ENCODE measurements at regions not wholly inside any gene's neighbourhood (a gene's known extent, or its start where the extent isn't known, plus 50 kb on each side); places are given as distances from the start of the nearest gene placed in this dataset.
"Not testable (repeated sequence)": the region's sequence is repeated elsewhere in the genome, so short reads cannot be mapped to it uniquely, and the experiment has no call there.

DNA sequence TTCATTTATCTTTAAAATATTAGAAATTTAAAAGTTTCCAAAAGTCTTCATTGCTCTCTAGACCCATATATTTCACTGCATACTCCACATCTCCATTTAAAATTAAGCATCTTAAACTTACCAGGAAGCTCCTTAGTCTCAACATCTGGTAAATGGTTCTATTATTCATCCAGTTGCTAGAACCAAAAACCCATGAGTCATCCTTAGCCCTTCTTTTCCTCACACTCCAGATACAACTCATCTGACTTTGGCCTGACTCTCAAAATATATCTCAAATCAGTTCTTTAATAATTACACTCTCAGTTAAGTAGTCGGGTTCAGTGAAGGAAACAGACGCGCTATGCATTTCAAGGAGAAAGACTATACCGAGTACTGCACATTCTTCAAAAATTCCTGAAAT, 110.2 kb upstream of the COX7C start:
- Histone ChIP-seq H3K27me3 (no peaks in the 10 kb centered on the region), H3K9me3 (no peaks in the 10 kb centered on the region), H3K4me1 (no peaks in the 10 kb centered on the region), H3K27ac (no peak overlapping the region), H3K4me3 (no peak overlapping the region), H3K36me3 (no peaks in the 10 kb centered on the region)
- 94% methylated on average over 4 of the region's 4 CpGs for WGBS
- no peak for TF ChIP-seq POLR2A (IDR thresholded peaks at IDR 0.05)
- TF ChIP-seq EP300 (IDR thresholded peaks at IDR 0.05), result no peak
- TF ChIP-seq, protein P1, sequence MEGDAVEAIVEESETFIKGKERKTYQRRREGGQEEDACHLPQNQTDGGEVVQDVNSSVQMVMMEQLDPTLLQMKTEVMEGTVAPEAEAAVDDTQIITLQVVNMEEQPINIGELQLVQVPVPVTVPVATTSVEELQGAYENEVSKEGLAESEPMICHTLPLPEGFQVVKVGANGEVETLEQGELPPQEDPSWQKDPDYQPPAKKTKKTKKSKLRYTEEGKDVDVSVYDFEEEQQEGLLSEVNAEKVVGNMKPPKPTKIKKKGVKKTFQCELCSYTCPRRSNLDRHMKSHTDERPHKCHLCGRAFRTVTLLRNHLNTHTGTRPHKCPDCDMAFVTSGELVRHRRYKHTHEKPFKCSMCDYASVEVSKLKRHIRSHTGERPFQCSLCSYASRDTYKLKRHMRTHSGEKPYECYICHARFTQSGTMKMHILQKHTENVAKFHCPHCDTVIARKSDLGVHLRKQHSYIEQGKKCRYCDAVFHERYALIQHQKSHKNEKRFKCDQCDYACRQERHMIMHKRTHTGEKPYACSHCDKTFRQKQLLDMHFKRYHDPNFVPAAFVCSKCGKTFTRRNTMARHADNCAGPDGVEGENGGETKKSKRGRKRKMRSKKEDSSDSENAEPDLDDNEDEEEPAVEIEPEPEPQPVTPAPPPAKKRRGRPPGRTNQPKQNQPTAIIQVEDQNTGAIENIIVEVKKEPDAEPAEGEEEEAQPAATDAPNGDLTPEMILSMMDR (IDR thresholded peaks at IDR 0.05), result no peak
- no peak for TF ChIP-seq POLR2AphosphoS5 (IDR thresholded peaks at IDR 0.05)
- no peak for DNase-seq (ENCODE audit: low spot score in 2 of 2)

DNA sequence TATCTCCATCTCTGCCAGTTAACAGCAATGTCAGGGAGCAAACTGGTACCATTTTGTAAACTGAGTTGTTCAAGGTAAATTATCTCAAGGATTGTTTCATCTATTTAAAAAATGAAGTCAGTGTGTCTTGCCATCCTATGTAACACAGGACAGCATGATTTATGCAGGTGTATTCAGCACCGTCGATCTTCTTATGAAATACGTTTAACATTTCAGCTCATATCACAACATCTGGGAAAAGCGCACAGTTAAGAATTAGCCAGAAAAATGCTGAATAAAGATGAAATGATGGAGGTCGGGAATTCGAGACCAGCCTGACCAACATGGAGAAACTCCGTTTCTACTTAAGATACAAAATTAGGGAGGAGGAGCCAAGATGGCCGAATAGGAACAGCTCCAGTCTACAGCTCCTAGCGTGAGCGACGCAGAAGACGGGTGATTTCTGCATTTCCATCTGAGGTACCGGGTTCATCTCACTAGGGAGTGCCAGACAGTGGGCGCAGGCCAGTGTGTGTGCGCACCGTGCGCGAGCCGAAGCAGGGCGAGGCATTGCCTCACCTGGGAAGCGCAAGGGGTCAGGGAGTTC, 107.3 kb upstream of the COX7C start:
- 95% methylated on average over 13 of the region's 21 CpGs for WGBS
- not testable (repeated sequence) for H3K4me3 ChIP-seq; H3K27me3 ChIP-seq; H3K27ac ChIP-seq; H3K36me3 ChIP-seq; H3K4me1 ChIP-seq; H3K9me3 ChIP-seq; DNase-seq (ENCODE audit: low spot score in 2 of 2)

DNA sequence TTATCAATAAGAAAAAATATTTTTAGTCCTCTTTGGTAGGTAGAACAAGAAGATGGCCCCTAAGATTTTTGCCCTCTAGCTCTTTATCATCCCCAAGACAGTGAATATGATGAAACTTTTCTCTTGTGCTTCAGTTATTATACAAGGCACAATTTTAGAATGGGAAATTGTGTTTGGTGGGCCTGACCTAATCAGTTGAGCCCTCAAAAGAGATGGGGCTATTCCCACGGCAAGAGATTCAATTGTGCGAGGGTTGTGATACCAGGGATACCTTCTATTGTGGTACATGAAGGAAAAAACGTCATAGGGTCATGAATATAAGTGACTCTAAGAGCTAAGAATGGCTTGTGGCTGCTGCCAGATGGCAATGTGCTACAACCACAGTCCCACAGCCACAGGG, 94.0 kb upstream of the COX7C start:
- DNase-seq (ENCODE audit: low spot score in 2 of 2), result no peak
- H3K4me1 ChIP-seq, result no peaks in the 10 kb centered on the region
- WGBS, result 70% methylated on average over 3 of the region's 3 CpGs
- H3K27ac ChIP-seq, result no peak overlapping the region
- H3K4me3 ChIP-seq, result no peak overlapping the region
- H3K9me3 ChIP-seq, result no peaks in the 10 kb centered on the region
- no peaks in the 10 kb centered on the region for H3K36me3 ChIP-seq
- no peak for TF ChIP-seq EP300 (IDR thresholded peaks at IDR 0.05)
- no peak for TF ChIP-seq POLR2A (IDR thresholded peaks at IDR 0.05)
- TF ChIP-seq POLR2AphosphoS5 (IDR thresholded peaks at IDR 0.05), result no peak
- TF ChIP-seq, protein P1 (IDR thresholded peaks at IDR 0.05), result no peak
- no peaks in the 10 kb centered on the region for H3K27me3 ChIP-seq

DNA sequence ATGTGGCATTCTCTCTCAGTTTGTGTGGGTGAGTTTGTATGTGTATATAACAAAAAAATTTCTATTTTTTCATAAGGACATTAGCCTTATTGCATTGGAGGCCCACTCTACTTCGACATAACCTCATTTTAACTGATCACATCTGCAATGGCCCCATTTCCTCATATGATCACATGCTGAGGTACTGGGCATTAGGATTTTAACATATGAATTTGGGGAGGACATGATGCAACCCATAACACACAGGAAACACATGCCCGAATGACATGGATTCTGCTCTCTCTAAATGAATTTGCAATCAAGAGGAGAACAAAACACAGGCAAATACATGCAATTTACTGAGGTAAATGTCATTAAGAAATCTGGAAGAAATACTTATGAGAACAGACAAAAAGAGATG, 92.1 kb upstream of the COX7C start:
- Histone ChIP-seq H3K36me3 (no peaks in the 10 kb centered on the region), H3K27ac (no peak overlapping the region), H3K9me3 (no peaks in the 10 kb centered on the region), H3K4me1 (no peaks in the 10 kb centered on the region), H3K4me3 (no peak overlapping the region), H3K27me3 (no peaks in the 10 kb centered on the region)
- no peak for DNase-seq (ENCODE audit: low spot score in 2 of 2)
- TF ChIP-seq, protein P1 (IDR thresholded peaks at IDR 0.05), result no peak
- TF ChIP-seq EP300 (IDR thresholded peaks at IDR 0.05) (no peak), POLR2AphosphoS5 (IDR thresholded peaks at IDR 0.05) (no peak), POLR2A (IDR thresholded peaks at IDR 0.05) (no peak)
- WGBS, result 73% methylated on average over 2 of the region's 2 CpGs

DNA sequence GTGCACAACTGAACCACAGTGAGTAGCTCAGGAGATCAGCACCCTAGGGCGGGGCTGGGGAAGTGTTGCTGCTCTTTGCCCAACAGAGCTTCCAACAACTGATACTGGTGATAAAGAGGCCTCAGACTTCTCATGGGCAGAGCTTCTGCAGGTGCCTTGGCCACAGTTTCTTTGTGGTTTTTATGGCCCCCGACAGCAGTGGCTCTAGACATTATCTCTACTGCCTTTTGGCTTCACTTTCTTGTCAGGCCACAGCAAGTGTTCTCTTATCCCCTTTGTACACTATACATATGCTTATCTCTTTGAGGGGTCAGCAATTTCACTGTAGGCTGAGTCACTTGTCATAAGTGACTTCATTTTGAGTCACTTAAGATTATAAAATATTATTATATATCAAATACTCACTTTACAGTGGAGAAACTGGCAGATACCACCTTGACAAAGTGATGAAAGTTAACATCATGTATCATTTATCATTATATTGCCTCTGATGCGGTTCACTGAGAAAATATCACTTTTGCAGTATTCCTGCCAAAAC, 90.9 kb upstream of the COX7C start:
- 67% methylated on average over 3 of the region's 3 CpGs for WGBS
- no peak overlapping the region for H3K27ac ChIP-seq
- no peak for TF ChIP-seq EP300 (IDR thresholded peaks at IDR 0.05)
- TF ChIP-seq, protein P1 (IDR thresholded peaks at IDR 0.05), result no peak
- TF ChIP-seq POLR2AphosphoS5 (IDR thresholded peaks at IDR 0.05), result no peak
- TF ChIP-seq POLR2A (IDR thresholded peaks at IDR 0.05), result no peak
- H3K4me3 ChIP-seq, result no peak overlapping the region
- H3K27me3 ChIP-seq, result no peaks in the 10 kb centered on the region
- no peak for DNase-seq (ENCODE audit: low spot score in 2 of 2)
- no peaks in the 10 kb centered on the region for H3K9me3 ChIP-seq
- no peaks in the 10 kb centered on the region for H3K36me3 ChIP-seq
- H3K4me1 ChIP-seq, result no peaks in the 10 kb centered on the region

GRCh38 chr5:86532429-86532828, 85.3 kb upstream of the COX7C start:
- no peak for DNase-seq (ENCODE audit: low spot score in 2 of 2)
- Histone ChIP-seq H3K27me3 (no peaks in the 10 kb centered on the region), H3K4me1 (no peaks in the 10 kb centered on the region), H3K27ac (no peak overlapping the region), H3K9me3 (no peaks in the 10 kb centered on the region), H3K36me3 (no peaks in the 10 kb centered on the region), H3K4me3 (no peak overlapping the region)
- WGBS, result 60% methylated on average over 2 of the region's 2 CpGs
- TF ChIP-seq, protein P1 (IDR thresholded peaks at IDR 0.05), result no peak
- TF ChIP-seq POLR2A (IDR thresholded peaks at IDR 0.05) (no peak), POLR2AphosphoS5 (IDR thresholded peaks at IDR 0.05) (no peak), EP300 (IDR thresholded peaks at IDR 0.05) (no peak)
